ENCODE measurements at regions not wholly inside any gene's neighbourhood (a gene's known extent, or its start where the extent isn't known, plus 50 kb on each side); places are given as distances from the start of the nearest gene placed in this dataset.

GRCh38 chr14:38727731-38728130, 375.3 kb downstream of the SEC23A start:
- POLR2A ChIA-PET = no interaction called here
- no peak overlapping the region for H3K4me2 ChIP-seq (ENCODE audit: low read length)
- H2AFZ ChIP-seq (ENCODE audit: low read depth, low read length, poor library complexity, severe bottlenecking) = no peak overlapping the region
- no peaks in the 10 kb centered on the region for H3K4me1 ChIP-seq (ENCODE audit: control insufficient read depth in 1 of 2, insufficient read depth in 2 of 2, low read length in 2 of 2)
- H3K27ac ChIP-seq (ENCODE audit: low read depth, low read length) = no peak overlapping the region
- RAD21 ChIA-PET (ENCODE audit: low non-redundant PET in 1 of 2, low total read pairs in 2 of 2, uncharacterized antibody in 2 of 2, unreplicated experiment in 2 of 2) = no interaction called here
- no peak overlapping the region for H3K4me3 ChIP-seq (replicated peaks in 1 of 2; ENCODE audit: low read depth in 1 of 2, low read length in 2 of 2)
- DNase-seq (ENCODE audit: low read depth, low spot score) (no peak), ATAC-seq (no peak)
- no peaks in the 10 kb centered on the region for H3K36me3 ChIP-seq (ENCODE audit: control insufficient read depth in 1 of 2, insufficient read depth in 2 of 2, low read length in 2 of 2)
- H3K79me2 ChIP-seq (ENCODE audit: insufficient read depth, low read length) = no peaks in the 10 kb centered on the region
- H3K27me3 ChIP-seq (ENCODE audit: insufficient read depth, low read length) = no peaks in the 10 kb centered on the region; the same call in 1 of the 2 replicates
- CTCF ChIA-PET = no interaction called here
- no peak overlapping the region for H3K9ac ChIP-seq (ENCODE audit: low read length)
- TF ChIP-seq ZNF274 (IDR thresholded peaks at IDR 0.05; ENCODE audit: low read depth, low read length) = no peak
- no peak for TF ChIP-seq EGR1 (IDR thresholded peaks at IDR 0.05; ENCODE audit: low read depth)
- no peak for TF ChIP-seq POLR2AphosphoS5 (IDR thresholded peaks at IDR 0.05; ENCODE audit: low read depth, low read length)
- TF ChIP-seq FOSL1 (IDR thresholded peaks at IDR 0.05; ENCODE audit: low read depth) = no peak
- TF ChIP-seq JUND (IDR thresholded peaks at IDR 0.05) = no peak
- TF ChIP-seq ELF1 (IDR thresholded peaks at IDR 0.05; ENCODE audit: borderline replicate concordance, low read depth) = no peak
- no peak for TF ChIP-seq EZH2phosphoT487 (IDR thresholded peaks at IDR 0.05; ENCODE audit: borderline replicate concordance)
- TF ChIP-seq CEBPB (IDR thresholded peaks at IDR 0.05; ENCODE audit: low read depth) = no peak
- no peak for TF ChIP-seq SP1 (IDR thresholded peaks at IDR 0.05; ENCODE audit: low read depth)
- no peak for TF ChIP-seq RAD21 (IDR thresholded peaks at IDR 0.05; ENCODE audit: low read depth)
- no peak for TF ChIP-seq SIN3A (IDR thresholded peaks at IDR 0.05; ENCODE audit: low read depth)
- no peak for TF ChIP-seq ZFX (IDR thresholded peaks at IDR 0.05)
- no peak for TF ChIP-seq SRF (IDR thresholded peaks at IDR 0.05; ENCODE audit: low read depth)
- no peak for TF ChIP-seq CBX3 (IDR thresholded peaks at IDR 0.05; ENCODE audit: low read depth)
- TF ChIP-seq YY1 (IDR thresholded peaks at IDR 0.05; ENCODE audit: extremely low read depth, insufficient replicate concordance, low read depth, low read length) = no peak
- TF ChIP-seq TCF7L2 (IDR thresholded peaks at IDR 0.05; ENCODE audit: borderline replicate concordance, extremely low read depth, insufficient read depth, insufficient read length) = no peak
- no peak for TF ChIP-seq ZBTB33 (IDR thresholded peaks at IDR 0.05; ENCODE audit: extremely low read depth, insufficient replicate concordance, low read length)
- no peak for TF ChIP-seq REST (IDR thresholded peaks at IDR 0.05; ENCODE audit: low read depth)
- TF ChIP-seq EZH2 (IDR thresholded peaks at IDR 0.05) = no peak
- TF ChIP-seq CTCF (IDR thresholded peaks at IDR 0.05 in 2 of 3, conservative IDR thresholded peaks at IDR 0.05 in 1 of 3; ENCODE audit: borderline replicate concordance in 1 of 3, insufficient read depth in 1 of 3, low read depth in 2 of 3, low read length in 2 of 3) = no peak
- intact Hi-C loops (cut with micrococcal nuclease) = no loop called here
- no TSS peak for BruUV-seq (replicated peaks)
- no peaks in the 10 kb centered on the region for H3K9me2 ChIP-seq (ENCODE audit: insufficient read depth)
- no peaks in the 10 kb centered on the region for H3K9me3 ChIP-seq (ENCODE audit: control insufficient read depth in 1 of 2, insufficient read depth in 1 of 2, low read depth in 1 of 2, low read length in 2 of 2)
- no peaks in the 10 kb centered on the region for H4K20me1 ChIP-seq (ENCODE audit: insufficient read depth)

All from HCT116 (cell line).